ENCODE measurements at regions not wholly inside any gene's neighbourhood (a gene's known extent, or its start where the extent isn't known, plus 50 kb on each side); places are given as distances from the start of the nearest gene placed in this dataset.
"Not testable (repeated sequence)": the region's sequence is repeated elsewhere in the genome, so short reads cannot be mapped to it uniquely, and the experiment has no call there.

- H3K36me3 ChIP-seq (ENCODE audit: insufficient read depth, low read length) = no peaks in the 10 kb centered on the region; the same call in 1 of the 2 replicates
- peak overlapping the region; percentile 83 for H3K27ac ChIP-seq (ENCODE audit: low read depth, low read length)
These were observed 169.8 kb downstream of the C11orf91 start for GRCh38 chr11:33530815-33531214.

GRCh38 chr11:33529461-33529860 lies 171.2 kb downstream of the C11orf91 start:
- Histone ChIP-seq H3K4me1 (ENCODE audit: control insufficient read depth, insufficient read depth, low read length, unreplicated experiment) (peaks cover 39% of the 10 kb centered on the region), H3K79me2 (ENCODE audit: control insufficient read depth, insufficient read depth, low read length, unreplicated experiment) (no peaks in the 10 kb centered on the region), H3K27ac (ENCODE audit: low read depth, low read length) (no peak overlapping the region), H3K27me3 (ENCODE audit: insufficient read depth, low read length) (no peaks in the 10 kb centered on the region), H3K36me3 (ENCODE audit: insufficient read depth, low read length) (no peaks in the 10 kb centered on the region; the same call in 1 of the 2 replicates), H3K4me3 (ENCODE audit: low read depth, low read length) (no peak overlapping the region), H2AFZ (ENCODE audit: low read length, unreplicated experiment) (no peak overlapping the region)

More at GRCh38 chr11:33530815-33531214, 169.8 kb downstream of the C11orf91 start:
- no peaks in the 10 kb centered on the region for H3K27me3 ChIP-seq (ENCODE audit: insufficient read depth, low read length)
- peaks cover 42% of the 10 kb centered on the region for H3K4me1 ChIP-seq (ENCODE audit: control insufficient read depth, insufficient read depth, low read length, unreplicated experiment)
- peaks cover 6% of the 10 kb centered on the region for H3K79me2 ChIP-seq (ENCODE audit: control insufficient read depth, insufficient read depth, low read length, unreplicated experiment)
- H2AFZ ChIP-seq (ENCODE audit: low read length, unreplicated experiment) = no peak overlapping the region
- peak overlapping the region; percentile 48 for H3K4me3 ChIP-seq (ENCODE audit: low read depth, low read length)

- H3K79me2 ChIP-seq (ENCODE audit: control insufficient read depth, insufficient read depth, low read length, unreplicated experiment); H3K27ac ChIP-seq (ENCODE audit: low read depth, low read length); H3K36me3 ChIP-seq (ENCODE audit: insufficient read depth, low read length); H3K27me3 ChIP-seq (ENCODE audit: insufficient read depth, low read length); H2AFZ ChIP-seq (ENCODE audit: low read length, unreplicated experiment); H3K4me3 ChIP-seq (ENCODE audit: low read depth, low read length): not testable (repeated sequence)
- H3K4me1 ChIP-seq (ENCODE audit: control insufficient read depth, insufficient read depth, low read length, unreplicated experiment) = peaks cover 27% of the 10 kb centered on the region
These were observed 172.9 kb downstream of the C11orf91 start for GRCh38 chr11:33527738-33528137.

GRCh38 chr11:33525789-33526188 lies 174.8 kb downstream of the C11orf91 start:
- Histone ChIP-seq H3K27me3 (ENCODE audit: insufficient read depth, low read length) (no peaks in the 10 kb centered on the region), H3K27ac (ENCODE audit: low read depth, low read length) (no peak overlapping the region), H3K36me3 (ENCODE audit: insufficient read depth, low read length) (no peaks in the 10 kb centered on the region; the same call in 1 of the 2 replicates), H3K79me2 (ENCODE audit: control insufficient read depth, insufficient read depth, low read length, unreplicated experiment) (no peaks in the 10 kb centered on the region), H3K4me3 (ENCODE audit: low read depth, low read length) (no peak overlapping the region), H3K4me1 (ENCODE audit: control insufficient read depth, insufficient read depth, low read length, unreplicated experiment) (peaks cover 9% of the 10 kb centered on the region), H2AFZ (ENCODE audit: low read length, unreplicated experiment) (no peak overlapping the region)

GRCh38 chr11:33521384-33521783 lies 179.2 kb downstream of the C11orf91 start:
- H3K27me3 ChIP-seq (ENCODE audit: insufficient read depth, low read length) = no peaks in the 10 kb centered on the region
- H3K27ac ChIP-seq (ENCODE audit: low read depth, low read length) = no peak overlapping the region
- no peaks in the 10 kb centered on the region for H3K36me3 ChIP-seq (ENCODE audit: insufficient read depth, low read length)
- H2AFZ ChIP-seq (ENCODE audit: low read length, unreplicated experiment) = no peak overlapping the region
- H3K4me3 ChIP-seq (ENCODE audit: low read depth, low read length) = no peak overlapping the region
- no peaks in the 10 kb centered on the region for H3K4me1 ChIP-seq (ENCODE audit: control insufficient read depth, insufficient read depth, low read length, unreplicated experiment)
- no peaks in the 10 kb centered on the region for H3K79me2 ChIP-seq (ENCODE audit: control insufficient read depth, insufficient read depth, low read length, unreplicated experiment)

- no peak overlapping the region for H2AFZ ChIP-seq (ENCODE audit: low read length, unreplicated experiment)
- no peaks in the 10 kb centered on the region for H3K79me2 ChIP-seq (ENCODE audit: control insufficient read depth, insufficient read depth, low read length, unreplicated experiment)
- H3K27me3 ChIP-seq (ENCODE audit: insufficient read depth, low read length) = no peaks in the 10 kb centered on the region
- no peak overlapping the region for H3K4me3 ChIP-seq (ENCODE audit: low read depth, low read length)
- H3K4me1 ChIP-seq (ENCODE audit: control insufficient read depth, insufficient read depth, low read length, unreplicated experiment) = peaks cover 4% of the 10 kb centered on the region
- H3K36me3 ChIP-seq (ENCODE audit: insufficient read depth, low read length) = no peaks in the 10 kb centered on the region
- H3K27ac ChIP-seq (ENCODE audit: low read depth, low read length) = no peak overlapping the region
These were observed 180.5 kb downstream of the C11orf91 start for GRCh38 chr11:33520112-33520511.

- H3K36me3 ChIP-seq (ENCODE audit: insufficient read depth, low read length) = no peaks in the 10 kb centered on the region
These were observed 185.3 kb downstream of the C11orf91 start for GRCh38 chr11:33515347-33515746.

GRCh38 chr11:33514079-33514925 lies 186.3 kb downstream of the C11orf91 start:
- Histone ChIP-seq H3K4me3 (ENCODE audit: low read depth, low read length) (no peak overlapping the region), H3K36me3 (ENCODE audit: insufficient read depth, low read length) (no peaks in the 10 kb centered on the region), H3K27ac (ENCODE audit: low read depth, low read length) (no peak overlapping the region), H3K4me1 (ENCODE audit: control insufficient read depth, insufficient read depth, low read length, unreplicated experiment) (peaks cover 4% of the 10 kb centered on the region), H3K79me2 (ENCODE audit: control insufficient read depth, insufficient read depth, low read length, unreplicated experiment) (no peaks in the 10 kb centered on the region), H3K27me3 (ENCODE audit: insufficient read depth, low read length) (no peaks in the 10 kb centered on the region), H2AFZ (ENCODE audit: low read length, unreplicated experiment) (no peak overlapping the region)

More at GRCh38 chr11:33515347-33515746, 185.3 kb downstream of the C11orf91 start:
- Histone ChIP-seq H3K4me1 (ENCODE audit: control insufficient read depth, insufficient read depth, low read length, unreplicated experiment) (peaks cover 4% of the 10 kb centered on the region), H3K27ac (ENCODE audit: low read depth, low read length) (no peak overlapping the region), H3K27me3 (ENCODE audit: insufficient read depth, low read length) (no peaks in the 10 kb centered on the region), H2AFZ (ENCODE audit: low read length, unreplicated experiment) (no peak overlapping the region), H3K4me3 (ENCODE audit: low read depth, low read length) (no peak overlapping the region), H3K79me2 (ENCODE audit: control insufficient read depth, insufficient read depth, low read length, unreplicated experiment) (no peaks in the 10 kb centered on the region)

GRCh38 chr11:33509632-33510031 lies 191.0 kb downstream of the C11orf91 start:
- Histone ChIP-seq H3K36me3 (ENCODE audit: insufficient read depth, low read length) (no peaks in the 10 kb centered on the region), H2AFZ (ENCODE audit: low read length, unreplicated experiment) (no peak overlapping the region), H3K27ac (ENCODE audit: low read depth, low read length) (no peak overlapping the region), H3K4me3 (ENCODE audit: low read depth, low read length) (no peak overlapping the region), H3K79me2 (ENCODE audit: control insufficient read depth, insufficient read depth, low read length, unreplicated experiment) (peaks cover 4% of the 10 kb centered on the region), H3K27me3 (ENCODE audit: insufficient read depth, low read length) (no peaks in the 10 kb centered on the region), H3K4me1 (ENCODE audit: control insufficient read depth, insufficient read depth, low read length, unreplicated experiment) (no peaks in the 10 kb centered on the region)

- H3K27me3 ChIP-seq (ENCODE audit: insufficient read depth, low read length) = no peaks in the 10 kb centered on the region
- H2AFZ ChIP-seq (ENCODE audit: low read length, unreplicated experiment) = no peak overlapping the region
- H3K27ac ChIP-seq (ENCODE audit: low read depth, low read length) = no peak overlapping the region
These were observed 192.7 kb downstream of the C11orf91 start for GRCh38 chr11:33507967-33508366.

GRCh38 chr11:33507356-33507755 lies 193.3 kb downstream of the C11orf91 start:
- Histone ChIP-seq H3K4me1 (ENCODE audit: control insufficient read depth, insufficient read depth, low read length, unreplicated experiment) (no peaks in the 10 kb centered on the region), H2AFZ (ENCODE audit: low read length, unreplicated experiment) (no peak overlapping the region), H3K27ac (ENCODE audit: low read depth, low read length) (no peak overlapping the region), H3K27me3 (ENCODE audit: insufficient read depth, low read length) (no peaks in the 10 kb centered on the region), H3K4me3 (ENCODE audit: low read depth, low read length) (no peak overlapping the region), H3K36me3 (ENCODE audit: insufficient read depth, low read length) (no peaks in the 10 kb centered on the region), H3K79me2 (ENCODE audit: control insufficient read depth, insufficient read depth, low read length, unreplicated experiment) (peaks cover 4% of the 10 kb centered on the region)

More at GRCh38 chr11:33507967-33508366, 192.7 kb downstream of the C11orf91 start:
- H3K4me1 ChIP-seq (ENCODE audit: control insufficient read depth, insufficient read depth, low read length, unreplicated experiment) = no peaks in the 10 kb centered on the region
- H3K4me3 ChIP-seq (ENCODE audit: low read depth, low read length) = no peak overlapping the region
- H3K36me3 ChIP-seq (ENCODE audit: insufficient read depth, low read length) = no peaks in the 10 kb centered on the region
- H3K79me2 ChIP-seq (ENCODE audit: control insufficient read depth, insufficient read depth, low read length, unreplicated experiment) = peaks cover 4% of the 10 kb centered on the region

All from ACC112 (cell line).